Skeletal muscle tissue (tissue), 3 donors: ENCODE measurements at regions not wholly inside any gene's neighbourhood (a gene's known extent, or its start where the extent isn't known, plus 50 kb on each side); places are given as distances from the start of the nearest gene placed in this dataset.

Experiments
- H3K27ac ChIP-seq: one replicate; pipeline ENCODE4 v1.7.0; 2013; ENCODE audit warnings: mild to moderate bottlenecking, low read depth, low read length, inconsistent platforms
- H3K27me3 ChIP-seq, 3 donors: one replicate each; pipeline ENCODE4 v1.7.0; 2013; ENCODE audit warnings: low read length in 3 of 3; ENCODE audit not compliant: control insufficient read depth in 3 of 3, insufficient read depth in 3 of 3
- H3K36me3 ChIP-seq, 3 donors: one replicate each; pipeline ENCODE4 v1.7.0; 2013; ENCODE audit warnings: low read length in 3 of 3; ENCODE audit not compliant: control insufficient read depth in 3 of 3, insufficient read depth in 3 of 3
- H3K4me1 ChIP-seq, 3 donors: one replicate each; pipeline ENCODE4 v1.7.0; 2013; ENCODE audit warnings: low read length in 3 of 3, mild to moderate bottlenecking in 3 of 3; ENCODE audit not compliant: control insufficient read depth in 3 of 3, insufficient read depth in 3 of 3
- H3K4me3 ChIP-seq, 3 donors: one replicate each; pipeline ENCODE4 v1.7.0; 2013; ENCODE audit warnings: low read length in 3 of 3
- H3K9ac ChIP-seq, 3 donors: one replicate each; pipeline ENCODE4 v1.7.0; 2013; ENCODE audit warnings: low read length in 3 of 3, mild to moderate bottlenecking in 3 of 3, moderate library complexity in 2 of 3, low read depth in 1 of 3
- H3K9me3 ChIP-seq, 3 donors: one replicate each; pipeline ENCODE4 v1.7.0; 2013; ENCODE audit warnings: low read length in 3 of 3; ENCODE audit not compliant: control insufficient read depth in 3 of 3
- donor health status: Osteomylitis.

DNA sequence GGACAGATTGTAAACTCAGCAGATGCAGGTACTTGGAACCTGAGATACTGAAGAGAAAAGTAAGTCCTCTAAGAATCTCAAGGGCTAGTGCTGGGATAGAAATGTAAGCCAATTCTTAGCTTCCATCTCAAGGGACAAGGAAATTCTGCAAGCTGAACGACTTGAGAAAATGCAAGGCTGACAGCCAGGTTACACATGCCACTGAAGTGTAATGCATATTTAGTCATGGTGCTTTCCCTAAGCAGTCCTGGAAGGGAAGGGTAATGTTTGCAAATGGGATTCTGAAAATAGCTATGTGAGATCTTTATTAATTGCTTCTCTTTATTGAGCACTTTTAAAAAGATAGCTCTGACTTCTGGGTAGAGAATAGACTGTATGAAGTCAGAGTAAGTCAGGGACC is 402.7 kb upstream of the SEL1L start:
- Histone ChIP-seq H3K9me3 (no peaks in the 10 kb centered on the region), H3K27ac (no peak overlapping the region), H3K9ac (no peak overlapping the region), H3K36me3 (no peaks in the 10 kb centered on the region), H3K27me3 (no peaks in the 10 kb centered on the region), H3K4me3 (no peak overlapping the region), H3K4me1 (no peaks in the 10 kb centered on the region)

DNA sequence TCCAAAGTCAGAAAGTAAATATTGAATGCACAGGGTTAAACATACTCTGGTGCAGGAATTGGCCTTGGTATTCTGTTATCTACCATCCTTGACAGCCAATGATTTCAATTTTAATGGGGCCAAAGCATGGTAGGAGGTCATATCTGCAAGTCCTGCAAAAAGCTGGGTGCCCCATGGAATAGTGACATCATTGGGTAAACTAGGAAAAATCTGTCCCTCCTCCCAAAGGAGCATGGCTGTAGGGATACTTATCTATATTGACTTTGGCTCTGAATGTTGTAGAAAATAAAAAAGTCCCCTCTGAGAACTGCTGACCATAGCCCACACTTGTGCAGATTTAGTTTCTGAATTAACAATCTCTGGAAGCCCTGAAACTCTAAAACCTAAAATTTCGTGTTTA is 403.2 kb upstream of the SEL1L start:
- H3K27me3 ChIP-seq = no peaks in the 10 kb centered on the region
- no peak overlapping the region for H3K27ac ChIP-seq
- no peak overlapping the region for H3K4me3 ChIP-seq
- no peak overlapping the region for H3K9ac ChIP-seq
- H3K36me3 ChIP-seq = no peaks in the 10 kb centered on the region
- H3K9me3 ChIP-seq = no peaks in the 10 kb centered on the region
- H3K4me1 ChIP-seq = no peaks in the 10 kb centered on the region

GRCh38 chr14:81938341-81938740 is 404.7 kb upstream of the SEL1L start:
- Histone ChIP-seq H3K4me1 (no peaks in the 10 kb centered on the region), H3K36me3 (no peaks in the 10 kb centered on the region), H3K9ac (no peak overlapping the region), H3K9me3 (no peaks in the 10 kb centered on the region), H3K4me3 (no peak overlapping the region), H3K27ac (no peak overlapping the region), H3K27me3 (no peaks in the 10 kb centered on the region)

- no peak overlapping the region for H3K4me3 ChIP-seq
- H3K9me3 ChIP-seq = no peaks in the 10 kb centered on the region
- no peaks in the 10 kb centered on the region for H3K36me3 ChIP-seq
- no peak overlapping the region for H3K27ac ChIP-seq
- H3K9ac ChIP-seq = no peak overlapping the region
- no peaks in the 10 kb centered on the region for H3K4me1 ChIP-seq
- H3K27me3 ChIP-seq = no peaks in the 10 kb centered on the region
These were observed 407.0 kb upstream of the SEL1L start for GRCh38 chr14:81940651-81941050.

DNA sequence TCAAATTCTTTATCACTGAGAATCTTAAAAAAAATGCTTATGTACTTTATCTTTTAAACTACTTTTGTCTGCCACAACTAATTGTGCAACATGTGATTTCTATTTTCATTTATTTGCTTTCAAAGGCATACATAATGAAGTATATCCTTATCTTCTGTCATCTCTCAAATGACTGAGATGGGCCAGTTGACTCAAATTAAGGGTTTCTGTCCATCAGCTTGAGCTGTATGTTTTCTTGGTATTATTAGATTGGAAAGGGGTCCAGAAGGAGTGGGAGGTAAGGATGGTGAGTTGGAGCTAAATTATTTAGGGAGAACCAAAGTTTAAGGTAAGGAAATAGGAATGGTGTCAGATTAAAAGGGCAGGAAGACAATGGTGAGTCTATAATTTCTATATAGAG is 408.4 kb upstream of the SEL1L start:
- no peak overlapping the region for H3K27ac ChIP-seq
- no peaks in the 10 kb centered on the region for H3K4me1 ChIP-seq
- no peak overlapping the region for H3K4me3 ChIP-seq
- H3K27me3 ChIP-seq = no peaks in the 10 kb centered on the region
- no peaks in the 10 kb centered on the region for H3K9me3 ChIP-seq
- no peak overlapping the region for H3K9ac ChIP-seq
- H3K36me3 ChIP-seq = no peaks in the 10 kb centered on the region

- Histone ChIP-seq H3K4me3 (no peak overlapping the region), H3K9ac (no peak overlapping the region), H3K9me3 (no peaks in the 10 kb centered on the region), H3K27me3 (no peaks in the 10 kb centered on the region), H3K36me3 (no peaks in the 10 kb centered on the region), H3K27ac (no peak overlapping the region), H3K4me1 (no peaks in the 10 kb centered on the region)
These were observed 412.7 kb upstream of the SEL1L start for GRCh38 chr14:81946375-81946774.

DNA sequence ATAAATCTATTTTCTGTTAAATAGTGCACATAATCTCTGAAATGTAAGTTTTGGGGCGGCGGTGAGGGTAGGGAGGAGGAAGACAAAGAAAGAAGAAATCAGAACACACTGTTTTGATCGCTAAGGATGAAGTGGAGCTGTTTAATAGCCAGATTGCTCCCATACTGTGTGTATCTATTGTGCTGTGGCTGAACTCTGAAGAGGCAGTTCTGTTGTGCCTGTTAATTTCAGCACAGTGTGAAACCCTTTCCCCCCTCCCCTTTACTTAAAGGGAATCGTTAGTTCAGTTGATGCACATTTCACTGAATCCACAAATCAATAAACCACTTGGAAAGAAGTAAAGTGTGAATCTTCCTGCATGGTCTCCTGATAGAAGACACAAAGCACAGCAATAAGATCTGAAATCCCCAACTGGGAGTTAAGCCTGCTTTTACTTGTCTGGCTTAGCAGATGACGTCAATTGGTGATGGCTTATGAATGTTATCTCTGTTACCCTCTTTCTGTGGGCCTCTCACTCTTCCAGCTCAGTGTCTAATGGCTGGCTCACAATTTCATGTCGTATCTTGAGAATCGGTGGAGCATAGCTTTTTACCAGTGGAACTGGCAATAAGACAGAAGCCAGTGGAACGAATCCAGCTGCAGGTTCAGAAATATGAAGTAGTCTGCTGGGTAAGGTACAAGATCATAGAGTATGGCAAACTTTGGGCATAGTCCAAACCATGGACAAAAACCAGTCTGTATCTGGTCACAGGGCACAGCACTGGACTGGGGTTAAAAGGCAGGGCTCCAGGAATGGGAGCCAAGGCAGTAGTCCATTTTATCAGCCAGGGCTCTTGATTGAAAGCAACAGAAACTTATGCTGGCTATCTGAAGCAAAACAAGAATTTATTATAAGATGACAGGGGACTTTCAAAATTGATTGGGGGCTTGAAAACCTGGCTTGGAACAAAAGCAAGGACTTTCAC is 413.5 kb upstream of the SEL1L start:
- Histone ChIP-seq H3K36me3 (no peaks in the 10 kb centered on the region), H3K9me3 (no peaks in the 10 kb centered on the region), H3K9ac (no peak overlapping the region), H3K4me3 (no peak overlapping the region), H3K27me3 (no peaks in the 10 kb centered on the region), H3K4me1 (no peaks in the 10 kb centered on the region), H3K27ac (no peak overlapping the region)

GRCh38 chr14:81952917-81953316 is 419.3 kb upstream of the SEL1L start:
- no peaks in the 10 kb centered on the region for H3K9me3 ChIP-seq
- H3K9ac ChIP-seq = no peak overlapping the region
- no peaks in the 10 kb centered on the region for H3K4me1 ChIP-seq
- H3K36me3 ChIP-seq = no peaks in the 10 kb centered on the region
- H3K4me3 ChIP-seq = no peak overlapping the region
- H3K27ac ChIP-seq = no peak overlapping the region
- H3K27me3 ChIP-seq = no peaks in the 10 kb centered on the region

DNA sequence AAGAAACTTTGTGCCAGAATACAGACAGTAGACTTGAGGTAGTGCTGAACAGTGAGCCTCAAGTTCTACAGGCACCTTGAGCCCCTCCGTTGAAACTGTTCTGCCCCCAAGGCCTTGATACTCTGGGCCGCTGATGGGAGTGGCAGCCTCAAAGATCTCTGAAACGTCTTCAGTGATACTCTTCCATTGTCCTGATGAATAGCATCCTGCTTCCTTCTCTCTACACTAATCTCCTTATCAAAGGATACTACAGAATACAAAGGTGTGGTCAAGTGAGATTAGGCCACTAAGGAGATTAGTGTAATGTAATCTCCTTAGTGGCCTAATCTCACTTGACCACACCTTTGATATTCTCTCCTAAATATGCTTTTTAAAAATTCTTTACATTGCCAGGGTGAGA is 419.8 kb upstream of the SEL1L start:
- Histone ChIP-seq H3K36me3 (no peaks in the 10 kb centered on the region), H3K9me3 (no peaks in the 10 kb centered on the region), H3K27ac (no peak overlapping the region), H3K4me3 (no peak overlapping the region), H3K27me3 (no peaks in the 10 kb centered on the region), H3K9ac (no peak overlapping the region), H3K4me1 (no peaks in the 10 kb centered on the region)

GRCh38 chr14:81955123-81955522 is 421.5 kb upstream of the SEL1L start:
- Histone ChIP-seq H3K4me3 (no peak overlapping the region), H3K9ac (no peak overlapping the region), H3K27ac (no peak overlapping the region), H3K9me3 (no peaks in the 10 kb centered on the region), H3K27me3 (no peaks in the 10 kb centered on the region), H3K36me3 (no peaks in the 10 kb centered on the region), H3K4me1 (no peaks in the 10 kb centered on the region)
